ENCODE measurements at regions not wholly inside any gene's neighbourhood (a gene's known extent, or its start where the extent isn't known, plus 50 kb on each side); places are given as distances from the start of the nearest gene placed in this dataset.

- FAIRE-seq (no peak), DNase-seq (no peak)
- Histone ChIP-seq H3K9ac (ENCODE audit: low read length in 3 of 3) (no peak overlapping the region), H3K36me3 (ENCODE audit: control insufficient read depth in 2 of 3, insufficient read depth in 3 of 3, low read length in 3 of 3) (no peaks in the 10 kb centered on the region), H3K9me3 (ENCODE audit: control insufficient read depth in 2 of 3, insufficient read depth in 1 of 3, low read length in 3 of 3) (no peaks in the 10 kb centered on the region), H3K4me3 (ENCODE audit: low read length in 3 of 3) (no peak overlapping the region), H3K4me1 (ENCODE audit: control insufficient read depth in 2 of 3, insufficient read depth in 2 of 3, low read depth in 1 of 3, low read length in 3 of 3) (no peaks in the 10 kb centered on the region), H3K27ac (ENCODE audit: low read depth in 2 of 2, low read length in 2 of 2) (no peak overlapping the region), H3K27me3 (ENCODE audit: control insufficient read depth, insufficient read depth, low read length) (no peaks in the 10 kb centered on the region)
- TF ChIP-seq CTCF (IDR thresholded peaks at IDR 0.05; ENCODE audit: borderline replicate concordance, extremely low read depth, insufficient read depth), result no peak
- intact Hi-C loops (cut with DNase I), result no loop called here
Measured at GRCh38 chr20:59431014-59431413, 130.6 kb downstream of the EDN3 start.

GRCh38 chr20:59434960-59435359 is 134.5 kb downstream of the EDN3 start:
- Histone ChIP-seq H3K9me3 (ENCODE audit: control insufficient read depth in 2 of 3, insufficient read depth in 1 of 3, low read length in 3 of 3) (no peaks in the 10 kb centered on the region), H3K9ac (ENCODE audit: low read length in 3 of 3) (no peak overlapping the region), H3K27me3 (ENCODE audit: control insufficient read depth, insufficient read depth, low read length) (no peaks in the 10 kb centered on the region), H3K4me3 (ENCODE audit: low read length in 3 of 3) (no peak overlapping the region), H3K27ac (ENCODE audit: low read depth in 2 of 2, low read length in 2 of 2) (no peak overlapping the region), H3K4me1 (ENCODE audit: control insufficient read depth in 2 of 3, insufficient read depth in 2 of 3, low read depth in 1 of 3, low read length in 3 of 3) (no peaks in the 10 kb centered on the region), H3K36me3 (ENCODE audit: control insufficient read depth in 2 of 3, insufficient read depth in 3 of 3, low read length in 3 of 3) (no peaks in the 10 kb centered on the region)
- intact Hi-C loops (cut with DNase I), result no loop called here
- no peak for TF ChIP-seq CTCF (IDR thresholded peaks at IDR 0.05; ENCODE audit: borderline replicate concordance, extremely low read depth, insufficient read depth)
- DNase-seq (no peak), FAIRE-seq (no peak)

- Histone ChIP-seq H3K4me3 (ENCODE audit: low read length in 3 of 3) (no peak overlapping the region), H3K9ac (ENCODE audit: low read length in 3 of 3) (no peak overlapping the region), H3K36me3 (ENCODE audit: control insufficient read depth in 2 of 3, insufficient read depth in 3 of 3, low read length in 3 of 3) (no peaks in the 10 kb centered on the region), H3K27me3 (ENCODE audit: control insufficient read depth, insufficient read depth, low read length) (no peaks in the 10 kb centered on the region), H3K4me1 (ENCODE audit: control insufficient read depth in 2 of 3, insufficient read depth in 2 of 3, low read depth in 1 of 3, low read length in 3 of 3) (no peaks in the 10 kb centered on the region), H3K27ac (ENCODE audit: low read depth in 2 of 2, low read length in 2 of 2) (no peak overlapping the region), H3K9me3 (ENCODE audit: control insufficient read depth in 2 of 3, insufficient read depth in 1 of 3, low read length in 3 of 3) (no peaks in the 10 kb centered on the region)
- intact Hi-C loops (cut with DNase I), result no loop called here
- TF ChIP-seq CTCF (IDR thresholded peaks at IDR 0.05; ENCODE audit: borderline replicate concordance, extremely low read depth, insufficient read depth), result no peak
- no peak for DNase-seq
- FAIRE-seq, result no peak
Measured at GRCh38 chr20:59435518-59435917, 135.1 kb downstream of the EDN3 start.

GRCh38 chr20:59437601-59438031 is 137.2 kb downstream of the EDN3 start:
- H3K36me3 ChIP-seq (ENCODE audit: control insufficient read depth in 2 of 3, insufficient read depth in 3 of 3, low read length in 3 of 3), result no peaks in the 10 kb centered on the region
- H3K27ac ChIP-seq (ENCODE audit: low read depth in 2 of 2, low read length in 2 of 2), result no peak overlapping the region
- H3K4me1 ChIP-seq (ENCODE audit: control insufficient read depth in 2 of 3, insufficient read depth in 2 of 3, low read depth in 1 of 3, low read length in 3 of 3), result no peaks in the 10 kb centered on the region
- H3K27me3 ChIP-seq (ENCODE audit: control insufficient read depth, insufficient read depth, low read length), result no peaks in the 10 kb centered on the region
- DNase-seq (peak in 2 of 5 donors; percentile 46 to 60), FAIRE-seq (no peak)
- no peaks in the 10 kb centered on the region for H3K9me3 ChIP-seq (ENCODE audit: control insufficient read depth in 2 of 3, insufficient read depth in 1 of 3, low read length in 3 of 3)
- H3K4me3 ChIP-seq (ENCODE audit: low read length in 3 of 3), result no peak overlapping the region
- TF ChIP-seq CTCF (IDR thresholded peaks at IDR 0.05; ENCODE audit: borderline replicate concordance, extremely low read depth, insufficient read depth), result no peak
- intact Hi-C loops (cut with DNase I), result no loop called here
- H3K9ac ChIP-seq (ENCODE audit: low read length in 3 of 3), result no peak overlapping the region
